GM23248 (cell line): ENCODE measurements at regions not wholly inside any gene's neighbourhood (a gene's known extent, or its start where the extent isn't known, plus 50 kb on each side); places are given as distances from the start of the nearest gene placed in this dataset.

Experiments used
- DNase-seq: peaks from one replicate; pipeline ENCODE4 v3.0.0-alpha.2; 2015
- H2AFZ ChIP-seq: fragments of 200-600 bp; sonication (generic); 2 replicates; pipeline ENCODE4 v1.6.1; 2016; ENCODE audit warnings: antibody characterized with exemption
- H3F3A ChIP-seq: fragments of 200-600 bp; sonication (generic); 2 replicates; pipeline ENCODE4 v1.6.1; 2016; ENCODE audit warnings: mild to moderate bottlenecking, antibody characterized with exemption, mixed run types; ENCODE audit not compliant: insufficient read depth
- H3K27ac ChIP-seq: fragments of 200-600 bp; sonication (generic); 2 replicates; pipeline ENCODE4 v1.5.1; 2016; ENCODE audit warnings: mild to moderate bottlenecking
- H3K27me3 ChIP-seq: fragments of 200-600 bp; sonication (generic); replicated peaks from 2 replicates; pipeline ENCODE4 v1.6.1; 2016; ENCODE audit warnings: mild to moderate bottlenecking; ENCODE audit not compliant: insufficient read depth
- H3K36me3 ChIP-seq: fragments of 200-600 bp; sonication (generic); 2 replicates; pipeline ENCODE4 v1.6.1; 2016; ENCODE audit warnings: low read depth, mild to moderate bottlenecking
- H3K4me1 ChIP-seq: fragments of 200-600 bp; sonication (generic); 2 replicates; pipeline ENCODE4 v1.6.1; 2016; ENCODE audit warnings: mild to moderate bottlenecking; ENCODE audit not compliant: insufficient read depth
- H3K4me2 ChIP-seq: fragments of 200-600 bp; sonication (generic); one replicate; pipeline ENCODE4 v1.6.1; 2016; ENCODE audit warnings: mild to moderate bottlenecking; ENCODE audit not compliant: unreplicated experiment
- H3K4me3 ChIP-seq: fragments of 200-600 bp; sonication (generic); 2 replicates; pipeline ENCODE4 v1.5.1; 2016; ENCODE audit warnings: mild to moderate bottlenecking
- H3K79me2 ChIP-seq: fragments of 200-600 bp; sonication (generic); 2 replicates; pipeline ENCODE4 v1.6.1; 2016; ENCODE audit warnings: mild to moderate bottlenecking; ENCODE audit not compliant: insufficient read depth
- H3K9ac ChIP-seq: fragments of 200-600 bp; sonication (generic); 2 replicates; pipeline ENCODE4 v1.6.1; 2016; ENCODE audit warnings: mild to moderate bottlenecking
- H3K9me2 ChIP-seq: fragments of 200-600 bp; sonication (generic); 2 replicates; pipeline ENCODE4 v1.6.1; 2016; ENCODE audit warnings: mixed run types, mild to moderate bottlenecking, moderate library complexity; ENCODE audit not compliant: insufficient read depth
- H3K9me3 ChIP-seq: fragments of 200-600 bp; sonication (generic); one replicate; pipeline ENCODE4 v1.6.1; 2017; ENCODE audit warnings: low read depth
- H4K20me1 ChIP-seq: fragments of 200-600 bp; sonication (generic); 2 replicates; pipeline ENCODE4 v1.6.0; 2016; ENCODE audit not compliant: insufficient read depth
- EZH2 ChIP-seq: fragments of 200-600 bp; sonication (generic); IDR thresholded peaks from 2 replicates; pipeline ENCODE4 v1.6.1; 2018; ENCODE audit warnings: antibody characterized with exemption, mild to moderate bottlenecking; ENCODE audit not compliant: insufficient read depth, poor library complexity, severe bottlenecking
- EZH2phosphoT487 ChIP-seq: fragments of 200-600 bp; sonication (generic); IDR thresholded peaks from 2 replicates; pipeline ENCODE4 v1.6.1; 2018; ENCODE audit warnings: antibody characterized with exemption, moderate library complexity, mild to moderate bottlenecking, low read depth; ENCODE audit not compliant: insufficient read depth
- WGBS, 2 experiments: methylation state at CpG; one replicate each; pipeline ENCODE4 v1.1.6; 2015 to 2017; ENCODE audit warnings: low lambda C conversion rate in 2 of 2, low coverage in 1 of 2; ENCODE audit errors: missing lambda C conversion rate in 2 of 2; 5-methylcytosine and 5-hydroxymethylcytosine counted together
- in situ Hi-C: fragments of 300-500 bp; cut with MboI; formaldehyde crosslinking; loops from 2 replicates; pipeline ENCODE4 v1.15.0; 2020

DNA sequence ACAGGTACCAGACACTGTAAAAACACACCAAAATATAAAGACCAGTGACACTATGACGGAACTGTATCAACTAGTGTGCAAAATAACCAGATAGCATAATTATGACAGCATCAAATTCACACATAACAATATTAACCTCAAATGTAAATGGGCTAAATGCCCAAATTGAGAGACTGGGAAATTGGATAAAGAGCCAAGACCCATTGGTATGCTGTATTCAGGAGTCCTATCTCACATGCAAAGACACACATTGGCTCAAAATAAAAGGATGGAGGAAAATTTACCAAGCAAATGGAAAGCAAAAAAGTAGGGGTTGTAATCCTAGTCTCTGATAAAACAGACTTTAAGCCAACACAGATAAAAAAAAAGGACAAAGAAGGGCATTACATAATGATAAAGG lies 416.3 kb upstream of the ZNF608 start:
- no peak overlapping the region for H3K4me2 ChIP-seq
- no peak overlapping the region for H2AFZ ChIP-seq
- no peaks in the 10 kb centered on the region for H3K9me3 ChIP-seq
- in situ Hi-C loops, result no loop called here
- TF ChIP-seq EZH2phosphoT487, result no peak
- TF ChIP-seq EZH2, result no peak
- H3K79me2 ChIP-seq, result no peaks in the 10 kb centered on the region
- H3K9me2 ChIP-seq, result no peaks in the 10 kb centered on the region
- DNase-seq, result no peak
- H4K20me1 ChIP-seq, result no peaks in the 10 kb centered on the region
- no peaks in the 10 kb centered on the region for H3F3A ChIP-seq
- H3K4me1 ChIP-seq, result no peaks in the 10 kb centered on the region
- WGBS, 2 experiments, result 69 to 75% methylated on average over 1 of the region's 1 CpG
- H3K27me3 ChIP-seq, result no peaks in the 10 kb centered on the region; the same call in none of the 2 replicates
- no peak overlapping the region for H3K27ac ChIP-seq
- H3K9ac ChIP-seq, result no peak overlapping the region
- H3K36me3 ChIP-seq, result no peaks in the 10 kb centered on the region
- H3K4me3 ChIP-seq, result no peak overlapping the region

DNA sequence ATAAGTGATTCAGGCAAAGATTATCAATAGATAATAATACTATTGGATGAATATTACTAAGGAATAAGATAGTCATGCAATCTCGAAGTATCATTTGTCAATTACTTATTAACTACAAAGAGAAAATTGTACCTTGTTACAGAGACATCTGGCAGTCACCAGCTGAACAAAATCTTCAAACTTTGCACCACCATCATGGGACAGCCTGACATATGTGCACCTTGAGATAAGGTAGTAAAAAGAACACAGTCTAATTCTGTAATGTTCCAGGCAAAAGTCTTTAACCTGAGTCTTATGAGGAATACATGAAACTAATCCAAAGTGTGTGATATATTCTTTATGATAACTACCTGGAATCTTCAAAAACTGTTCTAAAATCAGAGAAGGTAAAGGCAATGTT lies 423.0 kb upstream of the ZNF608 start:
- H3K9ac ChIP-seq, result no peak overlapping the region
- H3K27ac ChIP-seq, result no peak overlapping the region
- no peaks in the 10 kb centered on the region for H4K20me1 ChIP-seq
- no peaks in the 10 kb centered on the region for H3K9me3 ChIP-seq
- no peak overlapping the region for H2AFZ ChIP-seq
- in situ Hi-C loops, result no loop called here
- H3K36me3 ChIP-seq, result no peaks in the 10 kb centered on the region
- H3K9me2 ChIP-seq, result no peaks in the 10 kb centered on the region
- no peak overlapping the region for H3K4me3 ChIP-seq
- H3K4me1 ChIP-seq, result no peaks in the 10 kb centered on the region
- no peak overlapping the region for H3K4me2 ChIP-seq
- no peaks in the 10 kb centered on the region for H3F3A ChIP-seq
- no peak for TF ChIP-seq EZH2phosphoT487
- TF ChIP-seq EZH2, result no peak
- H3K27me3 ChIP-seq, result no peaks in the 10 kb centered on the region
- WGBS, 2 experiments, result 59 to 62% methylated on average over 1 of the region's 1 CpG
- DNase-seq, result no peak
- H3K79me2 ChIP-seq, result no peaks in the 10 kb centered on the region

DNA sequence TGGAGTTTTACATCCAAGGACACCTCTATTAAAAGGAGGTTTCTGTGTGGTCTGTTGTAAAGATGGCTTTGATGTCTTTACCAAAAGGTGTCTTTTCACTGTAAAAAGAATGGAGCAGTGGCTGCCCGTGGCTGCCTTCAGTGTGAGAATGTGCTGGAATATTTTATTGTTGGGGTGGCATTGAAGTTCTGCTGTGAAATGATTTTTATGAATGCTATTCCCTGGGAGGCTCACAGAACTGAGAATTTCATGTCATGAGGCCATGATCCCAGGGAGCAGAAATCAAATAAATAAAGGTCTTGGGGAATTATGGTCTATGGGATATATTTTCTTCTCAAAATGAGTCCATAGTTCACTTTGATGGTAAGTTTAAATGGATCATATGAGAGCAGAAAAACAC lies 425.2 kb upstream of the ZNF608 start:
- WGBS, 2 experiments, result 12 to 19% methylated on average over 1 of the region's 1 CpG
- H3K4me3 ChIP-seq, result no peak overlapping the region
- no peaks in the 10 kb centered on the region for H3K36me3 ChIP-seq
- H3K9ac ChIP-seq, result no peak overlapping the region
- no peak overlapping the region for H3K27ac ChIP-seq
- no peak overlapping the region for H2AFZ ChIP-seq
- no peaks in the 10 kb centered on the region for H3K27me3 ChIP-seq
- no peaks in the 10 kb centered on the region for H4K20me1 ChIP-seq
- H3K4me2 ChIP-seq, result no peak overlapping the region
- H3K9me2 ChIP-seq, result no peaks in the 10 kb centered on the region
- no peak for TF ChIP-seq EZH2
- no peak for TF ChIP-seq EZH2phosphoT487
- no peaks in the 10 kb centered on the region for H3K9me3 ChIP-seq
- no peaks in the 10 kb centered on the region for H3K79me2 ChIP-seq
- no peak for DNase-seq
- H3F3A ChIP-seq, result no peaks in the 10 kb centered on the region
- H3K4me1 ChIP-seq, result no peaks in the 10 kb centered on the region
- in situ Hi-C loops, result no loop called here

DNA sequence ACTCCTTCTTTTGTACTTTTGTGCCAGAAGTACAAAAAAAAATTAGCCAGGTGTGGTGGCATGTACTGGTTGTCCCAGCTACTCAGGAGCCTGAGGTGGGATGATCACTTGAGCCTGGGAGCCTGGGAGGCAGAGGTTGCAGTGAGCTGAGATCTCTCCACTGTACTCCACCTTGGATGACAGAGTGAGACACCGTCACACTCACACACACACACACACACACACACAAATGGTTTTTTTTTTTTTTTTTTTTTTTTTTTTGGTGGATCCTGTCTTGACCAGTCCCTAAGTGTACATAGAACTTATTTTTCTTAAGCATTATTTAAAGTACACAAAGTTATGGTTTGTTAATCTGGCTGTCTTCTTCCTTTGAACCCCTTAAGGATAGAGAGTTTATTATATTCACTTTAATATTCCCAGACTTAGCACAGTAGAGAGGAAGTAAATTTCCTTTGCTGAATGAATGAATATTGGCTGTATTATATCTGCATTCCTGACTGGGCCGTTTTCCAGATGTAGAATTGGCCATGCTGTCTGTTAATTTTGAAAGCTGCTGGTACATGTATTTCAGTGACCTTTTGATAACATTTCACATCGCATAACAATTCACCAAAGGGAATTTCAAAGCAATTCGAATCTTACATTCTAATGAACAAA lies 429.0 kb upstream of the ZNF608 start:
- Histone ChIP-seq H3K9me3 (no peaks in the 10 kb centered on the region), H3K27ac (no peak overlapping the region), H3K79me2 (no peaks in the 10 kb centered on the region), H3K27me3 (no peaks in the 10 kb centered on the region), H2AFZ (no peak overlapping the region), H3K4me1 (no peaks in the 10 kb centered on the region), H3K4me2 (no peak overlapping the region), H3K9ac (no peak overlapping the region), H3K36me3 (no peaks in the 10 kb centered on the region), H4K20me1 (no peaks in the 10 kb centered on the region), H3F3A (no peaks in the 10 kb centered on the region), H3K4me3 (no peak overlapping the region), H3K9me2 (no peaks in the 10 kb centered on the region)
- in situ Hi-C loops, result no loop called here
- TF ChIP-seq EZH2phosphoT487, result no peak
- TF ChIP-seq EZH2, result no peak
- 33 to 36% methylated on average over 4 of the region's 4 CpGs for WGBS, 2 experiments
- DNase-seq, result no peak

DNA sequence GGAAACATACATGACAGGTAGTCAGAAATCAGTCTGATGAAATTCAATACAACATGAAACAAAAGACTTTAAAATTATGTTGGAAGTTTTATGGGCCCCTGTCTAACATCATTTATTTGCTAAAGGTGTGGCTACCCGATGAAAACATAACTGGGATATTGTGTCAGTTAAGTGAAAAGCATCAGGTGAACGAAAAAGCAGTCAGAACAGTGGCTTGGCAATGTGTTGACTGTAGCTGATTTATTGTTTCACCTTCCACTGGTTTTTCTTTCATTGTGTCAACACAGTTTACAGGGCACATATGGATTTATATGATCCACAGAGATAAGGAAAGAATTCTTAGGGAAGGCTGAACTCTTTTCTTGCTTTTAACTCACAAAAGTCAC lies 429.6 kb upstream of the ZNF608 start:
- in situ Hi-C loops, result no loop called here
- Histone ChIP-seq H4K20me1 (no peaks in the 10 kb centered on the region), H3F3A (no peaks in the 10 kb centered on the region), H3K9ac (no peak overlapping the region), H2AFZ (no peak overlapping the region), H3K27ac (no peak overlapping the region), H3K36me3 (no peaks in the 10 kb centered on the region), H3K4me2 (no peak overlapping the region), H3K79me2 (no peaks in the 10 kb centered on the region), H3K4me1 (no peaks in the 10 kb centered on the region), H3K4me3 (no peak overlapping the region), H3K9me2 (no peaks in the 10 kb centered on the region), H3K27me3 (no peaks in the 10 kb centered on the region), H3K9me3 (no peaks in the 10 kb centered on the region)
- DNase-seq, result no peak
- TF ChIP-seq EZH2, result no peak
- 71 to 91% methylated on average over 2 of the region's 2 CpGs for WGBS, 2 experiments
